Activated CD8-positive, alpha-beta memory T cell treated with anti-CD3 and anti-CD28 coated beads, Interleukin-2, amount 50 U/mL, for 4 hours (primary cell): ENCODE measurements at regions not wholly inside any gene's neighbourhood (a gene's known extent, or its start where the extent isn't known, plus 50 kb on each side); places are given as distances from the start of the nearest gene placed in this dataset.
A peak's percentile ranks its signal among the peaks of the same experiment; 100 is the strongest.
"Not testable (repeated sequence)": the region's sequence is repeated elsewhere in the genome, so short reads cannot be mapped to it uniquely, and the experiment has no call there.

Source experiments
- DNase-seq: peaks from one replicate; pipeline ENCODE4 v3.0.0-alpha.2; 2020

- DNase-seq: no peak
Measured at GRCh38 chr22:49674479-49675050, 153.1 kb downstream of the BRD1 start.

- DNase-seq: no peak
Measured at GRCh38 chr22:49673048-49673447, 154.6 kb downstream of the BRD1 start.

DNA sequence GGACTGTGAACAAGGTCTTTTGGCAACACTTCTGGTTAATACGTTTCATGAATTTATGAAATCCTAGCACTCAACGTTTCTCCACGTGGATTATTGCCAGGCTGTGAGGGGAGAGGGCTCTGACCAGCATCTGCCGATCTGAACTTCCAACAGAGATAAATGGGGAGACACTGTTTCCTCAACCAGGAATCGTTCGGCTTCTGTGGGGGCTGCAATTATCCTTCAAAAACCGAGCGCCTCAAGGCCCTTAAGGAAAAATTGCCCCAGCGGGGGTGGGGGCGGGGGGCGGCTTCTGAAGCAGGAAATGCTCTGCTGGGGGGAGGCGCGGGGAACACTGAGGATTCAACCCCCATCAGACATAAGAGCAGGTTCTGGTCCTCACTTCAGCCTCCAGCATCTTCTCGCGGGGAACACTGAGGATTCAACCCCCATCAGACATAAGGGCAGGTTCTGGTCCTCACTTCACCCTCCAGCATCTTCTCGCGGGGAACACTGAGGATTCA lies 155.6 kb downstream of the BRD1 start:
- DNase-seq: no peak

DNA sequence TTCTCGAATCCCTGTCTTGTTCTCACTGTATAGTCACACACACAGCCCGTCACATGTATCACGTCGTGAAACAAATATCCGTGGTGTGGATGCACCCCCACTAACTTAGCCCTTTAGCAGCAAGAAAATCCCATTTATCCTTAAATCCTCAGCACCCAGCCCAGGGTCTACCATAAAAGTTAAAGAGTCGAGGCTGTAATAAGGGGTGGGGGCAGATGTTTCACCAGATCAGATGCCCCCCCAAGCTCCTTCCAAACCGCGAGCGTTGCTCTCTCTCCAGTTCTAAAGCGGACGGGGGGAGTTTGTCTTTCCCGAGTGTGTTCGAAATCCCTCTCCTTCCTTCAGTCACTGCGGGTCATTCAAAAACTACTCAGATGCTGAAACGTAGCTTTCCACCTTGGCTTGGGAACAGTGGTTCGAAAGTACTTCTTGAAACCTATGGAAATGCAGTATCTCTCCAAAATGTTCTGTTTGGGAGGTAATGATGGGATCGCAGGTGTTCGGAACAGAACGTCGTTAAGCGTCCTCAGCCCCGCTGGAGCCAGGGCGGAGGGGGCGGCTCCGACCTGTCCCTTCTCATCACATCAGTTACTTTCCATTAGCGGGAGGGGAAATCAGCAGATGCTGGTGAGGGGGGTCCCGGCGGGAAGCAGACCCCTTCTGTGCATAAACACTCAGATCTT lies 156.2 kb downstream of the BRD1 start:
- DNase-seq: peak; percentile 15

DNA sequence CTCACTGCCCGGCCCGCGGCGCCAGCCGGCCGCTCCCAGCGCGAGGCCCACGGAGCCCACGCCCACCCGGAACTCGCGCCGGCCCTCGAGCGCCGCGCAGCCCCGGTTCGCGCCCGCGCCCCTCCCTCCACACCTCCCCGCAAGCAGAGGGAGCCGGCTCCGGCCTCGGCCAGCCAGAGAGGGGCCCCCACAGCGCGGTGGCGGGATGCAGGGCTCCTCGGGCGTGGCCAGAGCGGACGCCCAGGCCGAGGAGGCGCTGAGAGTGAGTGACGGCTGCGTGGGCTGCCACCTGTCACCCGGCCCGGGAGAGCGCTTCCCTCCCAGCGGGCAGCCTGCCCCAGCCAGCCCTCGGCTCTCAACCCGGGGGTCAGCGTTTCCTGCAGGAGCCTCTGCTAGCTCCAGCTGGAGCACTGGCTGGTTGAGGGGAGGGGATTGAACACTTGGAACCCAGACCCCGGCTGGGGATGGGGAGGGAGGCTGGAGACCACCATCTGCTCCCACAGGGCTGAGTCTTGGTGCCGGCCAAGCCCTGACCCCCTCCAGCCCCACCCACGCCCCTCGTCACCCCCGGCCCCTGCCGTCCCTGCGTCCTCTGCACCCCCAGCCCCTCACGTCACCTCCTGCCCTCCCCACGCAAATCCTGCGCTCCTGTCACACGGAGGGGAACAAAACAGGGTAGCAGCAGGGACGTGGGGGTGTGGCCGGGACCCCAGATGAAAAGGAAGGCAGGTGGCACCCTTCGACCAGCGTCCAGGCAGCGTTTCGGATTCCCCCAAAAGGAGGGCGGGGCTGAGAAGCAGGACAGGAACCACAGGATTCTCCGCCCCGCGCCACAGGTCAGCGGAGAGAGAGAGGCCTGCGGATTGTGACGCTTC lies 157.0 kb downstream of the BRD1 start:
- peak; percentile 14 for DNase-seq

DNA sequence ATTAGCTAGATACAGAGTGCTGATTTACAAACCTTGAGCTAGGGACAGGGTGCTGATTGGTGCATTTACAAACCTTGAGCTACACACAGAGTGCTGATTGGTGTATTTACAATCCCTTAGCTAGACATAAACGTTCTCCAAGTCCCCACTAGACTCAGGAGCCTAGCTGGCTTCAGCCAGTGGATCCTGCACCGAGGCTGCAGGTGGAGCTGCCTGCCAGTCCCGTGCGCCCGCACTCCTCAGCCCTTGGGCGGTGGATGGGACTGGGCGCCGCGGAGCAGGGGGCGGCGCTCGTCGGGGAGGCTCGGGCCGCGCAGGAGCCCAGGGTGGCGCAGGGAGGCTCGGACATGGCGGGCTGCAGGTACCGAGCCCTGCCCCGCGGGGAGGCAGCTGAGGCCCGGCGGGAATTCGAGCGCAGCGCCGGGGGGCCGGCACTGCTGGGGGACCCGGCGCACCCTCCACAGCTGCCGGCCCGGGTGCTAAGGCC lies 157.7 kb downstream of the BRD1 start:
- DNase-seq: not testable (repeated sequence)

DNA sequence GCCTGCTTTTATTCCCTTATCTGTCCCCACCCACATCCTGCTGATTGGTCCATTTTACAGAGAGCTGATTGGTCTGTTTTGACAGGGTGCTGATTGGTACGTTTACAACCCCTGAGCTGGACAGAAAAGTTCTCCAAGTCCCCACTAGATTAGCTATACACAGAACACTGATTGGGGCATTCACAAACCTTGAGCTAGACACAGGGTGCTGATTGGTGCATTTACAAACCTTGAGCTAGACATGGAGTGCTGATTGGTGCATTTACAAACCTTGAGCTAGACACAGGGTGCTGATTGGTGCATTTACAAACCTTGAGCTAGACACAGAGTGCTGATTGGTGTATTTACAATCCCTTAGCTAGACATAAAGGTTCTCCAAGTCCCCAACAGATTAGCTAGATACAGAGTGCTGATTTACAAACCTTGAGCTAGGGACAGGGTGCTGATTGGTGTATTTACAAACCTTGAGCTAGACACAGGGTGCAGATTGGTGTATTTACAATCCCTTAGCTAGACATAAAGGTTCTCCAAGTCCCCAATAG lies 158.2 kb downstream of the BRD1 start:
- not testable (repeated sequence) for DNase-seq

DNA sequence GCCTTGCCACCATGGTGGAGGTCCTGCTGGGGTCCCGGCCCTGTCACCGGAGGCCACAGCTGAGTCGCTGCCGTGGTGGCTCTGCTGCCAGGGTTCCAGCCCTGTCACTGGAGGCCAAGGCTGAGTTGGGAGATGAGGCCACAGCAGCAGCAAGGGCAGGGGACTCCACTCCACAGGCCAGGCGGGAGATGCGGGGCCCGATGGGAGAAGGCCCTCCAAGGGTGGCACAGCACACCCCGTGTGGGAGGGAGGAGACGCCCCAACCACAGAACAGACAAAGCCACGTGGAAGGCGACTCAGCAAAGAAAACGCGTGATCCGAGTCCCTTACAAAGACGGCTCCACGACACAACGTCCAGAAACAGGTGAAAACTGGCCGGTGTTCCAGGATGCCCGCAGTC lies 159.3 kb downstream of the BRD1 start:
- no peak for DNase-seq

- no peak for DNase-seq
Measured at GRCh38 chr22:49667236-49667635, 160.4 kb downstream of the BRD1 start.

DNA sequence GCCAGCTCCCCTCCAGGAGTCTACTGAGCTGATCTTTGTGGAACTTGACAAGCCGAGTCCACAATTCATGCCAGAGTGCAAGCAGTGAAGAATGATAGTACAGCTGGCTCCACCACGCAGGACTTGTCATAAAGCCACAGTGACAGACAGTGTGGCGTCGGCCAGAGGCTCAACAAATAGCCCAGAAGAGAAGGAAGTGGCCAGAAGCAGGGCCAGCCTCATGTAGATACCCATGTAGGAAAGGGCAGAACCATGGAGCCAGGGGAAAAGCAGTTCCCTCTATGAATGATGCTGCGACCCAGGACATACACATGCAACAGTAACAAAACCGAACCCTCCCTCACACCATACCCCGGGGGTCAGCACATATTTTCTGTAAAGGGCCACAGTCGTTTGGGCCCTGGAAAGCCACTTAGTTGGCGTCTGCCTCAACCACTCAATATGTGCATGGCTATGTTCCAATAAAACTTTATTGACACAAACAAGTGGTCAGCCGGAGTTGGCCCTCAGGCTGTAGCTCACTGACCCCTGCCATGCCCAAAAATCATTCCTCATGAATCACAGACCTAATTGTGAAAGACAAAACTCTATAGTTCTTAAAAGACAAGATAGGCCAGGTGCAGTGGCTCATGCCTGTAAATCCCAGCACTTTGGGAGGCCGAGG lies 161.4 kb downstream of the BRD1 start:
- no peak for DNase-seq

DNA sequence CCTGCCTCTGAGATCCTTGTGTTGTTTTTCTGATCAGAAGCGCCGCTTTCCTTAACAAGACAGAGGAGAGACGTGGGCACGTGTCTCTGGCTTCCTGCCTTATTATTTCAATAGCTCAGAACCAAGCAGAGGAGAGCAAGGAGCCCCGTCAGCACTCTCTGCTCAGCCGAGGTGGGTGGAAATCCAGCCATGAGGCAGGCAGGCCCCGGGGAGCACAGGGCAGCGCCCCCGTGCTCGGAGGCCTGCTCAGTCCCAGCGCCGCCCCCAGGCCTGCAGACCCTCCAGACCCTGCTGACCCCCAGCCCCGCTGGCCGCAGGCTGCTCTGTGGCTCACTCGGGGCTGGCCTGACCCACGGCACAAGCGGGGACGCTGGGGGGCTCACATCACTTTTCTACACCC lies 162.8 kb downstream of the BRD1 start:
- DNase-seq: no peak

GRCh38 chr22:49664371-49664881 lies 163.2 kb downstream of the BRD1 start:
- no peak for DNase-seq

GRCh38 chr22:49663823-49664222 lies 163.8 kb downstream of the BRD1 start:
- DNase-seq: no peak

- no peak for DNase-seq
Measured at GRCh38 chr22:49663311-49663711, 164.4 kb downstream of the BRD1 start.

- no peak for DNase-seq
Measured at GRCh38 chr22:49662681-49663080, 165.0 kb downstream of the BRD1 start.

DNA sequence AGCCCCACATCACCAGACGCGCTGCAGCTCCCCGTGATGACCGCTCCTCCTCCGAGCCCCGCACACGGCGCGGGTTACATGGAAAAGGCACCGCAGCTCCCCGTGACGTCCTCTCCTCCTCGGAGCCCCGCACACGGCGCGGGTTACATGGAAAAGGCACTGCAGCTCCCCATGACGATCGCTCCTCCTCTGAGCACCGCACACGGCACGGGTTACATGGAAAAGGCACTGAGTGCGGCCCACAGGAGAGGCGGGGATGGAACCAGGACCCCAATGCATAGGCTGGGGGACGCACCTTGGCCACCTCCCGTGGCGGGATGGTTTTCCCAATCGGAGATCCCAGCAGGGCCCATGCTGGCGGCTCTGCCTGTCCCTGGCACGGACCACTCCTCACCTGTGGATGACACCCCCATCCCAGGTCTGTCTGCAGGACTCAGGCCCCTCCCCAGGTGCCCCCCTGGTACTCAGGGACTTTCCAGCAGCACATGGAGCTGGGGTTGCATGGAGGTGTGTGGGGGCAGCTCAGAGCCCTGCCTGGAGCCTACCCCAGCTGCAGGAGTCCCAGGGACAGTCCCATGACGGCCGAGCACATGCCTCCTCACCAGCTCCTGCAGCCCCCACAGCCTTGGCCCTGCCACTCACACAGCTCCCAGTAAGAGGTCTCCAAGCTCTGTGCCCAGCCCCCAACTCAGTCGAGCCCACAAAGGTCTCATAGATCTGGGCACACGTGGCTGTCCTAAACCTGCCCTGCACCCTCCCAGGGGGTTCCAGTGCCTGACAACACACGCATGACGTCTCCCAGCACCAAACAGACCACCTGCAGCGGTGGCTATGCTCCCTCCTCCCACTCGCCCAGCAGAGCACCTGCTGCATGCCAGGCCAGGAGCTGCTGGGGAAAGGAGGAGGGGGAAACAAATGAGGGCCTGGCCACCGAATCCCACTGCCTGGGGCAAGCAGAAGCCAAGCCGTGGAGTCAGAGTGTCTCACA lies 166.6 kb downstream of the BRD1 start:
- no peak for DNase-seq

DNA sequence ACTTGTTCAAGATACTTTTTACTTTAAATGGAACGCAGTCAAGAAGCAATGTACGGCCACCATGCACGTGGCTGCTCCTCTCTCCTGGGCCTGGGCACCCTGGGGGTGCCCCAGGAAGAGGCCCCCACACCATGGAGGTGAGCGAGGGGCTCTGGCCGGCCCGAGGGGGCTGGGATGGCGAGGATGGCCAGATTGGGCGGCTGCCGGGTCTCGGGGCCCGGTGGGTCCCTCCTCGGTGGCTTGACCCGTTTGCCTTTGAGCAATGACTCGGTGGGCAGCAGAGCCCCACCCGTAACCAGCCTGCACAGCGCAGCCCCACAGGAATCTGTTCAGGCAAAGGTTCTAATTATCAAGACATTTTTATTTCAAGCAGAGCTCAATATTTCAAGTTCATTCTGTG lies 167.4 kb downstream of the BRD1 start:
- DNase-seq: no peak

- no peak for DNase-seq
Measured at GRCh38 chr22:49659924-49660315, 167.8 kb downstream of the BRD1 start.

DNA sequence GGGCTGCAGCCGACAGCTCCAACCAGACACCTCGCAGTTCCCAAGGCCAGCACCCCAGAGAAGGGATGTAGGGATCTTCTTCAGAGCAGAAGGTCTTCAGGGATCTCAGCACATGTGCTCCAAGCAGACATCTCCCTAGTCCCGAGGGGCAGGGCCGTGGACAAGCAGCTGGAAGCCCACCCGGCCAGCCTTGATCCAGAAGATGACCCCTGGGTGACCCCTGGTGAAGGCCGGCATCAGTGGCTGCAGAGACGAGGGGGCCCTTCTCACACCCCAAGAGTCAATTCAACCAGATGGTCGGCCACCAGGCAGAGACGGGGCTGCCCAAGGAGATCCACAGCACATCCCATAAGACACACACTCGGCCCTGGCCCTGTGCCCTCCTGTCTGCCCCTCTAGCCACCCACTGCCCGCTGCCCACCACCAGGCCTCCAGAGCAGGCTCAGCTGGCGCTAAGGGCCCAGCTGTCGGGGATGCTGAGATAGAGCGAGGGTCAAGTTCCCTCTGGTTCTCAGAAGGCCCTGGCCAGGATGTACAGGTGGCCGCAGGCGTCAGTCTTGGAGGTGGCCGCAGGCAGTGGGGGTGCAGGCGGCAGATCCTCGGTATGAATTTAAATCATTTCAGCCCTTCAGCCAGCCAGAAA lies 168.3 kb downstream of the BRD1 start:
- no peak for DNase-seq

DNA sequence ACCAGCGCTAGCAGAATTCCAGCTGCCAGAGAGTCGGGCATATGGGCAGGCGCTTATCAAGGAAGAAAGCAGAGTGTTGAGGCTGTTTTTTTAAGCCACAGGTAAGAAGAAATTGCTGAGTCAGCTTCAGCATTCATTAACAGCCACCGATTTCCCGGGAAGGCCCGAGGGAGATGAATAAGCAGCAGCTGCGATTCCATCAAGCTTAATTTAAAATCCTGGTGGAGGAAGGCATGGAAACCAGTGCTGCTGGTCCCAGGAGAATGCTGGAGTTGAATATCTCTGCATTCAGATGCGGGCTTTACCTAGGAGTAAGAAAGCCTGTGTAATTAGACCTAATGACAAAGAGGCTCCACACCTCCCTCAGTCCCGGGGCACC lies 168.8 kb downstream of the BRD1 start:
- DNase-seq: no peak
